Spleen (tissue), 11 donors: ENCODE measurements at regions not wholly inside any gene's neighbourhood (a gene's known extent, or its start where the extent isn't known, plus 50 kb on each side); places are given as distances from the start of the nearest gene placed in this dataset.

Experiments used
- DNase-seq: peaks from one replicate; pipeline ENCODE4 v3.0.0-alpha.2; 2020
- H3K27ac ChIP-seq, 8 donors: fragments of 200-600 bp; sonication (generic) in 7 of 8; 1 replicate in 4 of 8; 2 replicates in 4 of 8; pipeline versions ENCODE4 v1.5.0 to v1.8.0; 2016 to 2021; ENCODE audit warnings: inconsistent platforms in 4 of 8, mild to moderate bottlenecking in 4 of 8, moderate library complexity in 1 of 8
- H3K27me3 ChIP-seq, 7 donors: fragments of 200-600 bp; sonication (generic) in 6 of 7; replicated peaks in 1 of 7; 1 replicate in 4 of 7; 2 replicates in 3 of 7; pipeline versions ENCODE4 v1.5.0 to v1.8.0; 2016 to 2021; ENCODE audit warnings: inconsistent platforms in 3 of 7, mild to moderate bottlenecking in 1 of 7
- H3K36me3 ChIP-seq, 6 donors: fragments of 200-600 bp; sonication (generic) in 5 of 6; 1 replicate in 4 of 6; 2 replicates in 2 of 6; pipeline versions ENCODE4 v1.5.0 to v1.8.0; 2016 to 2021; ENCODE audit warnings: inconsistent platforms in 2 of 6
- H3K4me1 ChIP-seq, 6 donors: fragments of 200-600 bp; sonication (generic) in 5 of 6; 1 replicate in 3 of 6; 2 replicates in 3 of 6; pipeline versions ENCODE4 v1.5.0 to v1.8.0; 2016 to 2021; ENCODE audit warnings: inconsistent platforms in 3 of 6
- H3K4me3 ChIP-seq, 8 donors: fragments of 200-600 bp; sonication (generic) in 7 of 8; 1 replicate in 4 of 8; 2 replicates in 4 of 8; pipeline versions ENCODE4 v1.5.0 to v1.8.0; 2016 to 2021; ENCODE audit warnings: inconsistent platforms in 4 of 8, mild to moderate bottlenecking in 4 of 8, moderate library complexity in 2 of 8
- H3K9me3 ChIP-seq, 8 donors: fragments of 200-600 bp; sonication (generic) in 7 of 8; 1 replicate in 4 of 8; 2 replicates in 4 of 8; pipeline versions ENCODE4 v1.5.0 to v1.8.0; 2016 to 2021; ENCODE audit warnings: inconsistent platforms in 4 of 8
- POLR2A ChIP-seq, 3 donors: fragments of 450-650 bp; IDR thresholded peaks; one replicate each; pipeline ENCODE4 v1.5.1; 2017; ENCODE audit warnings: antibody characterized with exemption in 3 of 3, mild to moderate bottlenecking in 1 of 3
- POLR2AphosphoS5 ChIP-seq, 3 donors: sonication (generic); formaldehyde crosslinking; IDR thresholded peaks; one replicate each; pipeline ENCODE4 v1.5.1; 2017; ENCODE audit warnings: antibody characterized with exemption in 3 of 3
- WGBS, 5 donors: extraction: QIAGEN DNeasy Blood & Tissue Kit in 3 of 5; methylation state at CpG; one replicate each; pipeline versions ENCODE4 v1.1.5 to v1.1.7; 2013 to 2018; 5-methylcytosine and 5-hydroxymethylcytosine counted together
- intact Hi-C: fragments of 100-400 bp; cut with DNase I; formaldehyde crosslinking; loops from one replicate; pipeline ENCODE4 v1.15.0; 2023; ENCODE audit warnings: low total_unique reads
- TF ChIP-seq, protein P1 (sequence below), 11 experiments: fragments of 200-600 bp in 7 of 11; fragments of 450-650 bp in 4 of 11; sonication (generic) in 4 of 11; IDR thresholded peaks in 8 of 11; conservative IDR thresholded peaks in 3 of 11; 1 replicate in 7 of 11; 2 replicates in 4 of 11; pipeline versions ENCODE4 v1.4.0 to v1.8.0; 2016 to 2021; ENCODE audit warnings: antibody characterized with exemption in 11 of 11, inconsistent platforms in 4 of 11, mild to moderate bottlenecking in 1 of 11
- donor health status: healthy with polysubstance abuse.
- donor health status: DM: no; HTN: no; CAD: no; lungs with moderate emphysema.
- donor health status: DM: no; HTN: no; CAD: no.
- donor health status: Bipolar disorder and iron deficiency.
- donor health status: healthy.
- donor health status: DM: no; HTN: no; CAD: no.
- donor health status: DM: yes; HTN: yes; CAD: no.

DNA sequence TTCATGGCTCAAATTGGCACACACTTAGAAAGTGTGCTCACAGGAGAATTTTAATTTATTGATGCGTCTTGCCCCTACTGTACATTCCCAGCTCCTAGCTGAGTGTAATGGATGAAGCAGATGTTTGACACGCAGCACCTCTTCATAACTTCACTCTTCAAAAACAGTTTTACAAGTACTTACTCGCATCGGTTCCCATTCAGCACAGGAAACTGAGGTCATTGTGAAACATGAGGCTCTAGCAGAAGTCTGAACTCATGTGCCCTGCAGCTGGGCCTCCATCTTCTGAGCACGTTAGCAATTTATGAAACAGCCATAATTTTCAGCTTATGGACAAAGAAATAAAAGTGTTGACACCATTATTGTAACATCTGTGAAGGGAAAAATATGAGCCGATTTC lies 558.9 kb upstream of the MGMT start:
- intact Hi-C loops: no loop called here
- DNase-seq: no peak
- no peaks in the 10 kb centered on the region for H3K9me3 ChIP-seq
- H3K27ac ChIP-seq: peak overlapping the region in 3 of 8 donors; percentile 14 to 52 (median 21)
- 17 to 22% (median 21%) methylated on average over 6 of the region's 6 CpGs for WGBS, 5 donors
- H3K4me3 ChIP-seq: no peak overlapping the region
- TF ChIP-seq POLR2AphosphoS5 (IDR thresholded peaks at IDR 0.05) (no peak), POLR2A (IDR thresholded peaks at IDR 0.05) (no peak)
- TF ChIP-seq, protein P1, sequence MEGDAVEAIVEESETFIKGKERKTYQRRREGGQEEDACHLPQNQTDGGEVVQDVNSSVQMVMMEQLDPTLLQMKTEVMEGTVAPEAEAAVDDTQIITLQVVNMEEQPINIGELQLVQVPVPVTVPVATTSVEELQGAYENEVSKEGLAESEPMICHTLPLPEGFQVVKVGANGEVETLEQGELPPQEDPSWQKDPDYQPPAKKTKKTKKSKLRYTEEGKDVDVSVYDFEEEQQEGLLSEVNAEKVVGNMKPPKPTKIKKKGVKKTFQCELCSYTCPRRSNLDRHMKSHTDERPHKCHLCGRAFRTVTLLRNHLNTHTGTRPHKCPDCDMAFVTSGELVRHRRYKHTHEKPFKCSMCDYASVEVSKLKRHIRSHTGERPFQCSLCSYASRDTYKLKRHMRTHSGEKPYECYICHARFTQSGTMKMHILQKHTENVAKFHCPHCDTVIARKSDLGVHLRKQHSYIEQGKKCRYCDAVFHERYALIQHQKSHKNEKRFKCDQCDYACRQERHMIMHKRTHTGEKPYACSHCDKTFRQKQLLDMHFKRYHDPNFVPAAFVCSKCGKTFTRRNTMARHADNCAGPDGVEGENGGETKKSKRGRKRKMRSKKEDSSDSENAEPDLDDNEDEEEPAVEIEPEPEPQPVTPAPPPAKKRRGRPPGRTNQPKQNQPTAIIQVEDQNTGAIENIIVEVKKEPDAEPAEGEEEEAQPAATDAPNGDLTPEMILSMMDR (IDR thresholded peaks at IDR 0.05 in 8 of 11, conservative IDR thresholded peaks at IDR 0.05 in 3 of 11): no peak
- no peaks in the 10 kb centered on the region for H3K27me3 ChIP-seq
- no peaks in the 10 kb centered on the region for H3K36me3 ChIP-seq
- H3K4me1 ChIP-seq: no peaks in the 10 kb centered on the region

DNA sequence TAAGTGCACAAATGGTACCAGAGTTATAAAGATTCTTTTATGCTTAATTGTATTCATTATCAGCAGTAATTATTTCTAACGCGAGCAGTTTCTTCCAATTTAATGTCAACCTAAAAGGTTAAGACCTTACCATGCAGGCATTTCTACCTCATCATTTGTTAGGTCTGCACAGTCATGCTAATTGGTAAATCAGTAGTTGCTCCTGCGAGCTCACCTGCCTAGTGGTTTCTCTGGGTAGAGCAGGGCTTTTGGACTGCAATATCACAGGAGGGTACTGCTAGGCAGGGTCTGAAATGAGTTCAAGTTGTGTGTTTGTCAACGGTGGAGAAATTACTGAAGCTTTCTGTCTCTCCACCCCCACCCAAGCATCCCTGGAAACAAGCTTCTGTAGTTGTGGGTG lies 558.5 kb upstream of the MGMT start:
- WGBS, 5 donors: 59 to 80% (median 76%) methylated on average over 4 of the region's 4 CpGs
- Histone ChIP-seq H3K4me3 (no peak overlapping the region), H3K27me3 (no peaks in the 10 kb centered on the region), H3K27ac (peak overlapping the region in 1 of 8 donors; percentile 52), H3K36me3 (no peaks in the 10 kb centered on the region), H3K9me3 (no peaks in the 10 kb centered on the region), H3K4me1 (no peaks in the 10 kb centered on the region)
- no peak for DNase-seq
- no peak for TF ChIP-seq POLR2A (IDR thresholded peaks at IDR 0.05)
- intact Hi-C loops: no loop called here

DNA sequence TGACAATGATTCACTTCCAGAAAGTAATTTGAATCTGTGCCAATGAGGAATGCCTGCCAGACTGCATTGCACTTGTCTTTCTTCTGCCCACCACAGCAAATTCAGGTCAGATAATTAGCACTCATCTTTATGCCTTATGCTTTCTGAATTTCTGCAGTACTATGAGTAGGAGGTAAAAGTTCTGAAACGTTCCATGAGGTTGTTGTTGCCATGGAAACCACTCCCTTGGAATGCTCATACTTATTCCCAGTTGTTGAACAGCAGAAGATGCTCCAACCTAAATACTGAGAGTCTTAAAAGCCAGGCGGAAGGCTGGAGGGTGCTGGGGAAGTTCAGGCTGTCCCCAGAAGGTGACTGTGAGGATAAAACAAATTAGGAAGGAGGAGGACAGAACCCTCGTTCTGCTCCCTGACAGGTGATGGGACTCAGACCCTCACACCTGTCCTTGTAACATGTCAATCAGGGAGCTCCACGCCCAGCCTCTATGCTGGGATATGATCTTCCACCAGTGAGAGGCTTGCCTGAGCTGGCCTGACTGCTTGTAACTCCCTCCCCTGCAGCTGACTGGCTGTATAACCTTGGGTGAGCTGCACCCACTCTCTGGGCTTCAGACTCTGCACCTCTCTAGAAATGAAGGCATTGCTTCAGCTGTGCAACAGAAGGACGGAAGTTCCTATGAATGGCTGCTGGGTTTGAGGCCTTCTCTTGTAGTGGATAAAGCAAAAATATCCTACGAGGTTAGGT lies 554.3 kb upstream of the MGMT start:
- Histone ChIP-seq H3K4me3 (no peak overlapping the region), H3K36me3 (no peaks in the 10 kb centered on the region), H3K9me3 (no peaks in the 10 kb centered on the region), H3K4me1 (no peaks in the 10 kb centered on the region), H3K27me3 (peaks cover 0 to 28% (median 0%) of the 10 kb centered on the region in 7 donors), H3K27ac (no peak overlapping the region)
- TF ChIP-seq, protein P1 (IDR thresholded peaks at IDR 0.05 in 8 of 11, conservative IDR thresholded peaks at IDR 0.05 in 3 of 11): no peak
- TF ChIP-seq POLR2AphosphoS5 (IDR thresholded peaks at IDR 0.05) (no peak), POLR2A (IDR thresholded peaks at IDR 0.05) (no peak)
- DNase-seq: no peak
- 57 to 76% (median 70%) methylated on average over 6 of the region's 6 CpGs for WGBS, 5 donors
- intact Hi-C loops: no loop called here

DNA sequence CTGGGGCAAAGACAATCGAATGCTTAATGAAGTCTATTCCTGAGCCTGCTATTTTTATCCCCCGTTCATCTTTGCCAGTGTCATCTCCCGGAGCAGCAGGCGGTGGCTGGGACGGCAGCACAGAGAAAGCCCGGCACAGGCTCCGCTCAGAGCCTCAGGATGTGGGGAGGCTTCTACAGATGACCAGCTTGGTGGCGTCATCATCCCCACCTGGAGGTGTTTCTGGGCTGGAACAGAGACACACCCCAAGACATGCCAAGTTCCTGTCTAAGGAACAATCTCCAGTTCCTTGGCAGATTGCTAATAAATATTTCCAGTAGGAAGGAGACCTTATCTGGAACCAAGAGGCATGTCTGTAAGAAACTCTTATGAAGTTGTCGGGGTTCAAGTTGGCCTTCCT lies 552.4 kb upstream of the MGMT start:
- intact Hi-C loops: no loop called here
- no peak for DNase-seq
- Histone ChIP-seq H3K4me1 (no peaks in the 10 kb centered on the region), H3K27ac (no peak overlapping the region), H3K36me3 (no peaks in the 10 kb centered on the region), H3K4me3 (no peak overlapping the region), H3K27me3 (peaks cover 0 to 28% (median 0%) of the 10 kb centered on the region in 7 donors), H3K9me3 (no peaks in the 10 kb centered on the region)
- TF ChIP-seq POLR2AphosphoS5 (IDR thresholded peaks at IDR 0.05) (no peak), POLR2A (IDR thresholded peaks at IDR 0.05) (no peak)
- TF ChIP-seq, protein P1 (IDR thresholded peaks at IDR 0.05 in 8 of 11, conservative IDR thresholded peaks at IDR 0.05 in 3 of 11): no peak
- WGBS, 5 donors: 58 to 87% (median 77%) methylated on average over 9 of the region's 9 CpGs
